Activated naive CD4-positive, alpha-beta T cell treated with anti-CD3 and anti-CD28 coated beads, Interleukin-2, amount 50 U/mL, for 72 hours (primary cell): ENCODE measurements at regions not wholly inside any gene's neighbourhood (a gene's known extent, or its start where the extent isn't known, plus 50 kb on each side); places are given as distances from the start of the nearest gene placed in this dataset.
"Not testable (repeated sequence)": the region's sequence is repeated elsewhere in the genome, so short reads cannot be mapped to it uniquely, and the experiment has no call there.

ENCODE experiments used
- ATAC-seq, 2 donors: fragments of 150-1000 bp; cut with Tn5 transposase; 2 replicates each; pipeline ENCODE4 v1.10.0; 2021; ENCODE audit warnings: mild to moderate bottlenecking in 2 of 2, moderate library complexity in 2 of 2
- DNase-seq, 2 donors: peaks; one replicate each; pipeline ENCODE4 v3.0.0; 2021 to 2022; ENCODE audit warnings: low spot score in 2 of 2
- H3K27ac Mint-ChIP-seq, 2 donors: one replicate each; pipeline ENCODE4 v1.8.0; 2022; ENCODE audit warnings: mild to moderate bottlenecking in 2 of 2, mixed read lengths in 2 of 2
- H3K36me3 Mint-ChIP-seq, 2 donors: one replicate each; pipeline ENCODE4 v1.8.0; 2022; ENCODE audit warnings: mixed read lengths in 2 of 2
- H3K9me3 Mint-ChIP-seq, 2 donors: one replicate each; pipeline ENCODE4 v1.8.0; 2022; ENCODE audit warnings: mixed read lengths in 2 of 2

DNA sequence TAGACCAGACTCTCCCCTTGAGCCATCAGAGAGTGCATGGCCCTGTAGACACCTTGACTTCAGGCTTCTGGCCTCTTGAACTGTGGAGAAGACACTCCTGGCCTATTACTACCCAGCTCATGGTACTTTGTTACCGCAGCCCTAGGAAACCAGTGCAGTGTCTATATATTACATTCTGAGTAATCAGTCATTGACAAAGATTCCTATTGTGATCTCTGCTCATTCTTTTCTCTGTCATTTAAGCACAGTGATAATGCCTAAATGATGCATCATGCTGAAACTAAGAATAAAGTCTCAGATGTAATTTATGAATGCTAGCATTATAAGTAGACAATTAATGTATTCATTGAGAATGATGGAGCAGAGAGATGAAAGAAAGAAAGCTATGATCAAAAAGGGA, 603.5 kb downstream of the SOCS6 start:
- DNase-seq (no peak), ATAC-seq (no peak)
- H3K9me3 Mint-ChIP-seq, result peaks cover 10 to 15% of the 10 kb centered on the region in 2 donors
- H3K27ac Mint-ChIP-seq, result no peak overlapping the region
- peaks cover 0 to 4% of the 10 kb centered on the region in 2 donors for H3K36me3 Mint-ChIP-seq

DNA sequence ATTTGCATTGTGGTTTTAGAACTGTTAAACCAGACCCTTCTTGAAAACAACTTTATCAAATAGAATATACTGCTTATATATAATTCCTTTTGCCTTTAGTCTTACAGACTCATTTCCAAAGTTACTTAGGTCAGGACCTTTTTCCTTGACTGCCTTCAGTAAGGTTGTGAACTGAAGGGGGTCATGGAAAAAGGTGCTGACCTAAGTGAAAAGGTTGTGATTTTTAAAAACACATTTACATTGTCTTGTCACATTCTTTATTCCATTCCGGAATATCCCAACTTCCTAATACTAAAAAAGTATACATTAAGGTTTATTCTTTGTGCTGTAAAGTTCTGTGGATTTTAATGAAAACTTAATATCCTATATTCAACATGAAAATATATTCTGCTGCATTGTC, 581.4 kb downstream of the SOCS6 start:
- Mint-ChIP-seq H3K27ac (no peak overlapping the region), H3K36me3 (peaks cover 0 to 3% of the 10 kb centered on the region in 2 donors), H3K9me3 (peaks cover 4 to 9% of the 10 kb centered on the region in 2 donors)
- ATAC-seq (no peak), DNase-seq (no peak)

DNA sequence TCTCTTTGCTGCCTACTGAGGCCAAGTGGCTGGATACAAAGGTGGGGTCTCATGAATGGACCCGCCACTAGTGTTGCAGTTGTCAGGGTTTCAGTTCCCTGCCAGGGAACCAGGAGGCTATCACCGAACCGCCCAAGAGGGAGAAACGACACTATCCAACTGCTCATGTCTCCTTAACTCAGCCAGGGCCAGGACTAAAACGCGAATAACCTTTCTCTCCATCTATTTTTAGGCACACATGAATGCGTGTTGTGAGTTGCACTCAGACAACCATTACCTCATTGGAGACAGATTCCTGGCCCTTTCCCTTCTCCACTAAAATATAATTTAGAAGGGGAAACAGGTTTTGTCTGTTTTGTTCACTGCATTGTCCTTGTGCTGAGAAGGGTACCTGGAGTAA, 559.5 kb downstream of the SOCS6 start:
- Mint-ChIP-seq H3K9me3 (peaks cover 0 to 6% of the 10 kb centered on the region in 2 donors), H3K36me3 (no peaks in the 10 kb centered on the region), H3K27ac (no peak overlapping the region)
- DNase-seq (no peak), ATAC-seq (no peak)

DNA sequence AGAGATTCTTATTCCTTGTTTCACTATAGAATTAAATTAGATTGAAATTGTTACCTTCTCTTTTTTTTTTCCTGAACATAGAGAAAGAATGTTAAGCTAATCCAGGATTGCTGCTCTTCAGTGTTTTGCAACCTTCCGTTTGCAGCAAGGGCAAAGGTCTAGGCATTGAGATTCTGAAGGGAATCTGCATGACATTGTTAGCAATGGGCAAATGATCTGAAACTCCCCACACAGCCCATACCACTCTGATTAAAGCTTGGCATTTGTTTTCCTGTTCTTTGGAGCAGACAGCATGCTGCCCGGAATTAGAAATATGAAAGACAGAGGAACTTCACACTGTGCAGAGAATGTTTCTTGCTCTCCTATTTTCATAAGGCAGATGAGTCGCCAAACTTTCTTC, 551.8 kb downstream of the SOCS6 start:
- ATAC-seq, result no peak
- peaks cover 0 to 7% of the 10 kb centered on the region in 2 donors for H3K36me3 Mint-ChIP-seq
- no peak overlapping the region for H3K27ac Mint-ChIP-seq
- no peak for DNase-seq
- peaks cover 2 to 3% of the 10 kb centered on the region in 2 donors for H3K9me3 Mint-ChIP-seq

DNA sequence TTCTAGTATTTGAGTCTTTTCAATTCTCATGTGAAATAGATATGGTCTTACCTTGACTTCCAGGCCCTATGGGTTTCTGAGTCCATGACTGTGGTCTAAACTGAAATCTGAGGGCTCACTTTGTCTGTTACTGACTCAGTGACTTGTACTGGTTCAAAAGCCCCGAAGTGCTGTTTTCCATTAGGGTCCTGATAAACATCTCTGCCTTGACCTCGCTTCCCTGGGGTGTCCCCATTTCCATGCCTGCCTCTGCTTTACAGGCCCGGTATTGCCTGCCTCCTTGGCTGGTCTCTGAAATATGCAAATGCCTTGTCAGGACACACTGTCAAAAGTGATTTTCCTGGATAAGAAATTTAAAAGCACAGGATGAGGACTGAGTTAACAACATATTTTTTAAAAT, 538.8 kb downstream of the SOCS6 start:
- H3K9me3 Mint-ChIP-seq, result peaks cover 0 to 8% of the 10 kb centered on the region in 2 donors
- peaks cover 0 to 6% of the 10 kb centered on the region in 2 donors for H3K36me3 Mint-ChIP-seq
- DNase-seq, result no peak
- no peak overlapping the region for H3K27ac Mint-ChIP-seq
- ATAC-seq, result no peak

DNA sequence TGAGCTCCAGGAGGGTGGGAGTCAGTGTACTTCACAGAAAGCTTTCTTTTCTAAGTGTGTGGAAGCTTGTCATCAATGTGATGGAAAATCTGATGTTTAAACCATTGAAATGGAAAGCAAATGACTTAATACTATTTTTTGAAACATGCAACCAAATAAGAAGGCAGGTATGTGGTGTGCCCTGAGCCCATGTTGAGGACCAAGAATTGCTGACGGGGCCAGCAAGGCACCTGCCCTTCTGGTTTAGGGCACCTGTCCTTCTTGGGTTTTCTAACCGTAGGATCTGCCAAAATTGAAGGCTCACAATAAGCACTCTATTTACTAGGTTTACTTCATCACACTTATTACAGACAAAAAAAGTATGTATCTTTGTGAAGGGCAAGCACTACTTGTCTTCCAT, 537.7 kb downstream of the SOCS6 start:
- DNase-seq (no peak), ATAC-seq (no peak)
- no peak overlapping the region for H3K27ac Mint-ChIP-seq
- no peaks in the 10 kb centered on the region for H3K36me3 Mint-ChIP-seq
- H3K9me3 Mint-ChIP-seq, result no peaks in the 10 kb centered on the region

DNA sequence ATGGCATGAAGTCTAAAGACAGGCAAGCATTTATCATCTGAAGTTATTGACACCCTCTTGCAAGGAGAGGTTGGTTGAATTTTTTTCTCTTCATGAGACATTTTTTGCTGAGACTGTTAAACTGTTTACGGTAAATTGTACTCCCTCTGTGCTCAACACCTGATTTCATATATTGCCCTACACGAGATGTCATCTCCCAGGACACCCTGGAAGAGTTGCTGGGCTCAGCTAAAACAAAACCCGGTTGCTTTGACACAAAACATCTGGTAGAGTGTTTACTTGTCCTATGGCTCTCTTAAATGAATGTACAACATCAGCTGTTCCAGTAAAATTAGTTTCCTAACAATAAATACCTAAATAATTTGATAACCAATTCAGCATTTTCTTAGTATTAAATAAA, 533.8 kb downstream of the SOCS6 start:
- ATAC-seq (no peak), DNase-seq (no peak)
- H3K36me3 Mint-ChIP-seq, result no peaks in the 10 kb centered on the region
- no peak overlapping the region for H3K27ac Mint-ChIP-seq
- H3K9me3 Mint-ChIP-seq, result no peaks in the 10 kb centered on the region

DNA sequence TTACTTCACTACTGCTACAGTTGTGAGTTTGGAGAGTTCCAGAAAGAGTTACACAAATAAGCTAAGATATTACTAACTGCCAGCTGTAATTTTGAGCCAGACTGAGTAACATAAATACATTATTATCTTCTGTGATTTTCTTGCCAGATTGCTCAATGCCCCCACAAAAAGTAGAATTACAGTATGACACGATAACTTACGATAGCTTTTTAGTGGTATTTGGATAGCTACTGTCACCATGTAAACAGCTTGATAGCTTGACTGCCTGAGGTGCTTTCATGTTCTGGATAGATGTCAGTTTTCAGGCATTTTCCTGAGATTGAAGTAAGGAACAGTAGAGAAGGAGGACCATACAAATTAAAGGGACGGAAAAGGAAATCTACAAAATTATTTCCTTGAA, 533.3 kb downstream of the SOCS6 start:
- DNase-seq (no peak), ATAC-seq (no peak)
- Mint-ChIP-seq H3K27ac (no peak overlapping the region), H3K9me3 (no peaks in the 10 kb centered on the region), H3K36me3 (no peaks in the 10 kb centered on the region)

DNA sequence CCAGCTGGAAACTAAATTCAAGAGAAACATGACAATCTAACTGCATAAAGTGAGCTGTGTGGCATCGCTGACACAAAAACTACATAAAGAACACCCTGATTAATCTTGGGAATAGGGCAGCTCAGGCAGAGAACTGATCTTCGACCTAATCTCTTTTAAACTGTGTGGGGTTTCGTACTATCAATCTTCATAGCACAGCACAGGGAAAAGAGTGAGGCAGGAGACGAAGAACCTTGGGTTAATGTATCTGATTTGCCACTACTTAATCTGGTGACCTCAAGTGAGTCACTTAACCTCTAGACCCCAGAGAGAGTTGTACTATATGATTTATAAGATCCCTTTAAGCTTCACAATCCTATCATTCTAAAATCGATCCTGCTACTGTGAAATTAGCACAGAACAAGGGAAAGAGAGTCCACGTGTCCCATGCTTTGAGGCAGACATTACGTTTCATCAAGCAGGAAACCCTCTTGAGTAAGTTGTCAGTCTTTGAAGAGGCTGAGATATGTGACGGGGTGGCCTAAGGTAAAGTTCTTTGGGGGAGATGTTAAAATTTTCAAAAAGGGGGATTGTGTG, 519.7 kb downstream of the SOCS6 start:
- peaks cover 0 to 15% of the 10 kb centered on the region in 2 donors for H3K9me3 Mint-ChIP-seq
- ATAC-seq (no peak), DNase-seq (no peak)
- H3K27ac Mint-ChIP-seq, result no peak overlapping the region
- H3K36me3 Mint-ChIP-seq, result no peaks in the 10 kb centered on the region

DNA sequence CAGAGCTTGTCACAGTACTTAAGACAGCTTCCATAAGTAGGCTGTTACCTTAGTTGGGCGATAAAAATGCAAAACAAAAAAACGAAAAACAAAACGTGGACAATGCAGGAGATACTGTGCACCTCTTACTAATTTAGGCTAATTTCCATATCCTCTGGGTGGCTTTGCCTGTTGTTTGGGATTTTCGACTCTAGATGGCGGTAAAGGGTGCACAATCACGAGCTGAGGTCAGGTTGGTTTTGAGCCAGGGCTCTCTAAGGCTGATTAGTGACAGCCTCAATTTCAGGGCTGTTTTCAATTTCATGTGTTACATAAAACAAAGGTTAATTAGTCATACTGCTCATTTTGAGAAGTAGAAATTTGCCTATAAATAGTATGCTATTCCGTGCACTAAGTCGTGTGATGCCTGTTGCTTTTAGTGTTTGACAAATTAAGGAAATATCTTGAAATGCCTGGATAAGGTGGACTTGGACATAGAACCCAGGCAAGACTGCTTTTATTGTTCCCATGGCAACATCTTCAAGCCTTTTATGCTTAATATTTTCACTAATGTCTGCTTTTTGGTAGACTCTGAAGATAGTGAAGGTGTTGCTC, 493.1 kb downstream of the SOCS6 start:
- Mint-ChIP-seq H3K9me3 (peaks cover 9% of the 10 kb centered on the region in 2 donors), H3K36me3 (peaks cover 5 to 6% of the 10 kb centered on the region in 2 donors), H3K27ac (no peak overlapping the region)
- DNase-seq (peak; percentile 55 to 76), ATAC-seq (peak; percentile 83 to 96)

DNA sequence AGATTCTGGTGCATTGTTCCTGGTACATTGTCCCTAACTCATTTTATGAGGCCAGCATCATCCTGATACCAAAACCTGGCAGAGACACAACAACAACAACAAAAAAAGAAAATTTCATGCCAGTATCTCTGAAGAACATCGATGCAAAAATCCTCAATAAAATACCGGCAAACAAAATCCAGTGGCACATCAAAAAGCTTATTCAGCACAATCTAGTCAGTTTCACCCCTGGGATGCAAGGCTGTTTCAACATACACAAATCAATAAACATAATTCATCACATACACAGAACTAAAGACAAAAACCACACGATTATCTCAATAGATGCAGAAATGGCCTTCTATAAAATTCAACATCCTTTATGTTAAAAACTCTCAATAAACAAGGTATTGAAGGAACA, 477.4 kb downstream of the SOCS6 start:
- H3K9me3 Mint-ChIP-seq, H3K27ac Mint-ChIP-seq, DNase-seq, ATAC-seq, H3K36me3 Mint-ChIP-seq: not testable (repeated sequence)

DNA sequence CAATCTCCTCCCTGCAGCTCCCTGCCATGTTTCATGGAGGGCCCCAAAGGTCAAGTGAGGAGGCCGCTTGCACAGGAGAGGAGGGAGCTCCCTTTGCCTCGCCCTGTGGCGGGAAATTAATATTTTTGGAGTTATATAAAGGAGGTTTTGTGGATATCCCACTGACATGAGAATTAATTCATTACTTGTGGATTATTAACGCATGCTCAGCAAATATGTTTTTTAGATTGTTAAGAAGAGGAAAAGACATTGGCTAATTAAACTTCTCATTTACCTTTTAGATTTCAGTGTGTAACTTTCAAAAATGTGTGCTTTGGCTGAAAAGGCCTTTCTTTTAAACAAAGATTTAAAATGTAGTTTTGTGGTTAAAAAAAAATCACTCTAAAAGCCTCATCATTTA, 474.0 kb downstream of the SOCS6 start:
- Mint-ChIP-seq H3K36me3 (peaks cover 0 to 7% of the 10 kb centered on the region in 2 donors), H3K27ac (no peak overlapping the region), H3K9me3 (peaks cover 3 to 6% of the 10 kb centered on the region in 2 donors)
- ATAC-seq (no peak), DNase-seq (no peak)

DNA sequence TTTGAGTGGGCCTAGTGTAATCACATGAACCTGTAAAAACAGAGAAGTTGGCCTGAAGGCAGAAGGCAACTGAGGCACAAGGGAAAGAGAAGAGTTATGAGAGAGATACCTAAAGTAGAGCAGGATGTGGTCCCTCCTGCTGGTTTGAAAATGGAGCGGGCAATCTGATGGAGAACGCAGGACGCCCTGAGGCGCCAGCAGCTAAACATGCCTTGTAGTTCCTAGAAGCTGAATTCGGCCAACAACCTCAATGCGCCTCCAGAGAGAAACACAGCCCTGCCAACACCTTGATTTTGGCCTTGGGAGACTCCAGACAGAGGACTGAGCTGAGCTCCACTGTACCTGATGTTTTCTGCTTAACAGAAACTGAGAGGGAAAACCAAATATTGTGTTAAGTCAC, 469.9 kb downstream of the SOCS6 start:
- Mint-ChIP-seq H3K27ac (no peak overlapping the region), H3K9me3 (peaks cover 2 to 12% of the 10 kb centered on the region in 2 donors), H3K36me3 (peaks cover 0 to 11% of the 10 kb centered on the region in 2 donors)
- DNase-seq (no peak), ATAC-seq (no peak)

DNA sequence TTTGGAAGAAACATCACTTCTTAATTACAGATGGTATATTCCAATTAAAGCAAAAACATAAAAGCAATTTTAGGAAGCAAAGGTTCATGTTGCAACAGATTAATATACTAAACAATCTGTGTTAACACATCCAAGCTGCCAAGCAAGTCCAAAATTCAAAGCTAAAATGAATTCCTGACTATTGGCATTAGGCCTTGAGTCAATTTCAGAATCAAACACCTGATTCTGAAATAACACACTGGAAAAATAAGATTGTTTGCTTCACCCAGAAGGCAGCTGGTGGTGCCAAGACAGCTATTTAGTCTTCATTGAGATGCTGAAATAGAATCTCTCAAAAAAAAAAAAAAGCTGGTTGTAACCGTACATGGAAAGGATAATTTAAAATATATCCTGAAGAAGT, 465.6 kb downstream of the SOCS6 start:
- no peak for ATAC-seq
- Mint-ChIP-seq H3K36me3 (peaks cover 10 to 19% of the 10 kb centered on the region in 2 donors), H3K27ac (no peak overlapping the region), H3K9me3 (peaks cover 8 to 20% of the 10 kb centered on the region in 2 donors)
- DNase-seq, result no peak

DNA sequence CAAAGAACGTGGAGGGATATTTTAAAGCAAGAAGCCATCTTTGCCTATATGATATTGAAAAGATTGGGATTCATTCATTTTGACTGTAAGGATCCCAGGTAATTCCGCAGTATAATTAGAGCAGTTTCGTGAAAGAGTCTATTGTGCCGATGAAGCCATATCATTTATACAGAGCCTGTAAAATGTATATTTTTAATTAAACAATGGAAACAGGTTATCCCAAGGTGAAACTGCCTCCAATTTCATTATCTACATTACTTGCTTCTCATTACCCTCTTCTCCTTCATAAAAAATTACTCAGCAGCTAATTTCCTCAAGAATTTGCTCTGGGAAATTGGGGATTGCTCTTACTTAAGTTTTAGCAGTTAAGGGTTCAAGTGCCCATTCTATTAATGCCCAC, 444.1 kb downstream of the SOCS6 start:
- no peak overlapping the region for H3K27ac Mint-ChIP-seq
- no peak for ATAC-seq

DNA sequence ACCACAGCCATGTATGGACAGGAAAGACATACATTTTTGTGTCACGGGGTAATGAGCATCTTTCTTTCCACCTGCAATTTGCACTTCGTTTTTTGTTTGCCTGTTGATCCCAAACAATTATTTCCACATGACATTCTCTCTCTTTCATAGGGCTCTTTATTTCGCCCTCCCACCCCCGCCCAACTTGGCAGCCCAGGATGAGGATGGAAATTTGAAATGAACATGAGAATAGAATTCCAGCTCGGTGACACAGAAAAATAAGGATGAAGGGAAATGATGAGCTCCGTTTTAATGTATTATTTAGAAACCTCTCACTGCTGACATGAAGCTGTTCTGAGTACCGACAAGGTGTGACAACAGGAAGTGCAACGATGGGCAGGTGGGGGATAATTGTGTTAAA, 443.3 kb downstream of the SOCS6 start:
- DNase-seq (no peak), ATAC-seq (no peak)
- H3K9me3 Mint-ChIP-seq, result peaks cover 4 to 9% of the 10 kb centered on the region in 2 donors
- H3K27ac Mint-ChIP-seq, result no peak overlapping the region
- H3K36me3 Mint-ChIP-seq, result peaks cover 6 to 19% of the 10 kb centered on the region in 2 donors

More for the DNA sequence above, 444.1 kb downstream of the SOCS6 start:
- no peak for DNase-seq
- Mint-ChIP-seq H3K9me3 (peaks cover 4 to 13% of the 10 kb centered on the region in 2 donors), H3K36me3 (peaks cover 8 to 25% of the 10 kb centered on the region in 2 donors)

DNA sequence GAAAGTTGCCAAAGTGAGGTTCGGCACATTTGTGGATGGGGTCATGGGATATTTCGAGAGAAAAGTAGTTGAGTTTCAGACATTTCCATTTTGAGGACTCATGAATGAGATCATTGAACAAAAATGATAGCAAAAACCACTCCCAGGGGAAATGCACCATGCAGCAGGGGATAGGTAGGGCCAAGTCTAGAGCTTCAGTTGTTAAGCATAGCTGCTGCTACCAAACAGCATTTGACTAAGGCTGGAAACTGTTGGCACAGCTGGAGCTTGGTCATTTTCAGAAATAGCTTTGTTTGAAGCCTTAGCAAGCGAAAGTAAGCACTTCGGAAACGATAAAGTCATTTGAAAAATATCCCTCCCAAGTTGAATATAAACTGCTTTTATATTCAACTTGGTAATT, 431.8 kb downstream of the SOCS6 start:
- DNase-seq, result no peak
- H3K36me3 Mint-ChIP-seq, result peaks cover 0 to 15% of the 10 kb centered on the region in 2 donors
- no peak overlapping the region for H3K27ac Mint-ChIP-seq
- ATAC-seq, result peak in 1 of 2 donors; percentile 61
- peaks cover 14 to 19% of the 10 kb centered on the region in 2 donors for H3K9me3 Mint-ChIP-seq

DNA sequence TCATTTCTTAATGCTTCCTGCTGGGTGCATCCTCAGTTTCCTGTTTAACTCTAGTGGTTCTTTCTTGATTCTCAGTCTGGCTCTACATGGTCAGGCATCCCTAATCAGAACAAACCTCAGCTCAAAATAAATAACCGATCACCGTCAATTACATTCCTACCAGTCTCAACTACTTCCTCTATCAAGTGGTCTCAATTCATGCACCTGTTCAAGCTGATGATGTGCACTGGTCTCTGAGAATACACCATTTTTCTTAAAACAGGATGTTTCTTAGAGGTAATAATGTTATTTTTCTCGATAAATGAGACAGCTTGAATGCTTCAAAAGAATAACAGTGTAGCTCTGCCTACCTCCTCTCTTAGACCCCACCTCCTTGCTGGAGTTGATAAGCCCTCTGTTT, 420.9 kb downstream of the SOCS6 start:
- no peak overlapping the region for H3K27ac Mint-ChIP-seq
- ATAC-seq (no peak), DNase-seq (no peak)
- peaks cover 18 to 36% of the 10 kb centered on the region in 2 donors for H3K9me3 Mint-ChIP-seq
- H3K36me3 Mint-ChIP-seq, result peaks cover 17 to 28% of the 10 kb centered on the region in 2 donors
